B cell (primary cell): ENCODE measurements at regions not wholly inside any gene's neighbourhood (a gene's known extent, or its start where the extent isn't known, plus 50 kb on each side); places are given as distances from the start of the nearest gene placed in this dataset.

Experiments
- ATAC-seq: fragments of 200-7000 bp; cut with Tn5 transposase; one replicate; pipeline ENCODE4 v1.10.0; 2021; ENCODE audit warnings: low read depth, mild to moderate bottlenecking, moderate number of reproducible peaks, moderate library complexity
- CTCF ChIA-PET: fragments of 350-600 bp; sonication (Branson Sonifier 250); formaldehyde crosslinking; loops from one replicate; lab custom pipeline; 2021; ENCODE audit warnings: antibody characterized with exemption, inconsistent platforms; lab: Charles Lee
- POLR2A ChIA-PET: fragments of 350-600 bp; sonication (Branson Sonifier 250); formaldehyde crosslinking; loops from one replicate; lab custom pipeline; 2021; ENCODE audit warnings: antibody characterized with exemption; lab: Charles Lee
- DNase-seq: peaks from one replicate; pipeline ENCODE4 v3.0.0; 2013
- H2AFZ ChIP-seq: 2 replicates; pipeline ENCODE4 v1.6.1; 2012; ENCODE audit warnings: mild to moderate bottlenecking, low read depth, low read length; ENCODE audit not compliant: insufficient read depth, poor library complexity, severe bottlenecking
- H3K27ac ChIP-seq, 2 donors: 1 replicate in 1 of 2; 2 replicates in 1 of 2; pipeline ENCODE4 v1.5.1; 2012 to 2013; ENCODE audit warnings: low read length in 2 of 2, mild to moderate bottlenecking in 2 of 2, moderate library complexity in 1 of 2
- H3K27me3 ChIP-seq, 4 experiments: fragments of 200-600 bp in 1 of 4; sonication (generic) in 1 of 4; replicated peaks in 1 of 4; 1 replicate in 2 of 4; 2 replicates in 2 of 4; pipeline versions ENCODE4 v1.6.1 to v1.7.0; 2013 to 2016; ENCODE audit warnings: low read length in 3 of 4, mild to moderate bottlenecking in 2 of 4, mixed read lengths in 1 of 4, moderate library complexity in 1 of 4; ENCODE audit not compliant: insufficient read depth in 4 of 4, control insufficient read depth in 3 of 4; ENCODE audit errors: control extremely low read depth in 1 of 4
- H3K36me3 ChIP-seq, 2 experiments: replicated peaks in 1 of 2; 1 replicate in 1 of 2; 2 replicates in 1 of 2; pipeline versions ENCODE4 v1.6.1 to v1.7.1; 2013; ENCODE audit warnings: low read length in 1 of 2; ENCODE audit not compliant: insufficient read depth in 2 of 2, control insufficient read depth in 1 of 2; ENCODE audit errors: control extremely low read depth in 1 of 2, extremely low read depth in 1 of 2
- H3K4me1 ChIP-seq, 2 donors: fragments of 200-600 bp in 1 of 2; sonication (generic) in 1 of 2; 1 replicate in 1 of 2; 2 replicates in 1 of 2; pipeline versions ENCODE4 v1.5.1 to v1.6.1; 2013 to 2017; ENCODE audit warnings: low read length in 2 of 2; ENCODE audit not compliant: control insufficient read depth in 2 of 2, insufficient read depth in 2 of 2
- H3K4me2 ChIP-seq: replicated peaks from 2 replicates; pipeline ENCODE3; 2012; ENCODE audit warnings: mild to moderate bottlenecking, low read depth, low read length; ENCODE audit not compliant: poor library complexity, severe bottlenecking
- H3K4me3 ChIP-seq, 5 experiments: fragments of 200-600 bp in 1 of 5; sonication (generic) in 1 of 5; 1 replicate in 3 of 5; 2 replicates in 2 of 5; pipeline versions ENCODE4 v1.5.1 to v1.7.0; 2011 to 2016; ENCODE audit warnings: low read length in 4 of 5, mild to moderate bottlenecking in 4 of 5, low read depth in 2 of 5, control low read depth in 1 of 5, moderate library complexity in 1 of 5; ENCODE audit not compliant: insufficient read depth in 1 of 5; ENCODE audit errors: control extremely low read depth in 1 of 5, extremely low read depth in 1 of 5
- H3K79me2 ChIP-seq: fragments of 200-600 bp; sonication (generic); one replicate; pipeline ENCODE4 v1.6.0; 2016; ENCODE audit warnings: low read length; ENCODE audit not compliant: control insufficient read depth, insufficient read depth
- H3K9ac ChIP-seq: fragments of 200-600 bp; sonication (generic); 2 replicates; pipeline ENCODE4 v1.6.1; 2017; ENCODE audit warnings: mild to moderate bottlenecking, low read length, moderate library complexity
- H3K9me3 ChIP-seq, 3 donors: one replicate each; pipeline versions ENCODE4 v1.6.1 to v1.7.1; 2013; ENCODE audit warnings: low read length in 2 of 3; ENCODE audit not compliant: control insufficient read depth in 2 of 3, insufficient read depth in 1 of 3; ENCODE audit errors: control extremely low read depth in 1 of 3
- H4K20me1 ChIP-seq: 2 replicates; pipeline ENCODE4 v1.6.0; 2012; ENCODE audit warnings: mild to moderate bottlenecking, low read length; ENCODE audit not compliant: insufficient read depth, control insufficient read depth, poor library complexity, severe bottlenecking
- H3K27ac Mint-ChIP-seq: one replicate; pipeline ENCODE4 v1.8.0; 2021; ENCODE audit warnings: mixed read lengths
- H3K27me3 Mint-ChIP-seq: one replicate; pipeline ENCODE4 v1.8.0; 2021; ENCODE audit warnings: mixed read lengths
- H3K4me1 Mint-ChIP-seq: one replicate; pipeline ENCODE4 v1.8.0; 2021; ENCODE audit warnings: mixed read lengths
- H3K4me3 Mint-ChIP-seq: one replicate; pipeline ENCODE4 v1.8.0; 2021; ENCODE audit warnings: mixed read lengths
- H3K9me3 Mint-ChIP-seq: one replicate; pipeline ENCODE4 v1.8.0; 2022; ENCODE audit warnings: mixed read lengths; ENCODE audit not compliant: insufficient read depth
- CTCF ChIP-seq: fragments of 200-600 bp; IDR thresholded peaks from one replicate; pipeline ENCODE4 v1.8.0; 2022; ENCODE audit warnings: antibody characterized with exemption, mild to moderate bottlenecking
- EZH2 ChIP-seq: IDR thresholded peaks from 2 replicates; pipeline ENCODE4 v1.6.1; 2012; ENCODE audit warnings: borderline replicate concordance, low read depth, mild to moderate bottlenecking, moderate library complexity, low read length; ENCODE audit not compliant: insufficient read depth, poor library complexity, severe bottlenecking
- WGBS: methylation state at CpG from one replicate; pipeline ENCODE4 v1.1.5; 2013; ENCODE audit warnings: missing lambda C conversion rate; ENCODE audit not compliant: insufficient coverage; 5-methylcytosine and 5-hydroxymethylcytosine counted together
- intact Hi-C: fragments of 100-400 bp; cut with micrococcal nuclease; formaldehyde crosslinking; loops from one replicate; pipeline ENCODE4 v1.10.0; 2022

GRCh38 chr2:239466755-239467271 is 66.0 kb upstream of the HDAC4 start:
- H3K4me1 Mint-ChIP-seq: no peaks in the 10 kb centered on the region
- DNase-seq: no peak
- no peak overlapping the region for H3K4me3 Mint-ChIP-seq
- TF ChIP-seq CTCF: no peak
- TF ChIP-seq EZH2: no peak
- H3K79me2 ChIP-seq: no peaks in the 10 kb centered on the region
- H3K36me3 ChIP-seq: no peaks in the 10 kb centered on the region
- no peak overlapping the region for H3K27ac ChIP-seq
- H2AFZ ChIP-seq: no peak overlapping the region
- peaks cover 0 to 14% (median 0%) of the 10 kb centered on the region in 3 donors for H3K9me3 ChIP-seq
- H3K4me2 ChIP-seq: no peak overlapping the region
- H3K27me3 Mint-ChIP-seq: no peaks in the 10 kb centered on the region
- WGBS: 93% methylated on average over 13 of the region's 14 CpGs
- peaks cover 0 to 6% (median 0%) of the 10 kb centered on the region in 4 experiments for H3K27me3 ChIP-seq
- H3K9ac ChIP-seq: no peak overlapping the region
- POLR2A ChIA-PET: no interaction called here
- CTCF ChIA-PET: no interaction called here
- no peaks in the 10 kb centered on the region for H3K9me3 Mint-ChIP-seq
- intact Hi-C loops: no loop called here
- no peak overlapping the region for H3K4me3 ChIP-seq
- no peak for ATAC-seq
- H4K20me1 ChIP-seq: no peaks in the 10 kb centered on the region
- no peak overlapping the region for H3K27ac Mint-ChIP-seq
- H3K4me1 ChIP-seq: no peaks in the 10 kb centered on the region

GRCh38 chr2:239466061-239466754 is 65.4 kb upstream of the HDAC4 start:
- H4K20me1 ChIP-seq: no peaks in the 10 kb centered on the region
- peaks cover 0 to 6% (median 0%) of the 10 kb centered on the region in 4 experiments for H3K27me3 ChIP-seq
- ATAC-seq (no peak), DNase-seq (no peak)
- no peaks in the 10 kb centered on the region for H3K4me1 Mint-ChIP-seq
- no peaks in the 10 kb centered on the region for H3K36me3 ChIP-seq
- H3K27ac ChIP-seq: no peak overlapping the region
- peaks cover 0 to 14% (median 0%) of the 10 kb centered on the region in 3 donors for H3K9me3 ChIP-seq
- no peak overlapping the region for H2AFZ ChIP-seq
- H3K9ac ChIP-seq: no peak overlapping the region
- ChIA-PET POLR2A (no interaction called here), CTCF (no interaction called here)
- H3K4me2 ChIP-seq: no peak overlapping the region
- intact Hi-C loops: no loop called here
- H3K27me3 Mint-ChIP-seq: no peaks in the 10 kb centered on the region
- H3K27ac Mint-ChIP-seq: no peak overlapping the region
- H3K9me3 Mint-ChIP-seq: no peaks in the 10 kb centered on the region
- TF ChIP-seq EZH2: no peak
- 92% methylated on average over 9 of the region's 10 CpGs for WGBS
- H3K4me3 Mint-ChIP-seq: no peak overlapping the region
- no peaks in the 10 kb centered on the region for H3K4me1 ChIP-seq
- no peak overlapping the region for H3K4me3 ChIP-seq
- H3K79me2 ChIP-seq: no peaks in the 10 kb centered on the region
